ENCODE measurements at regions not wholly inside any gene's neighbourhood (a gene's known extent, or its start where the extent isn't known, plus 50 kb on each side); places are given as distances from the start of the nearest gene placed in this dataset.
A peak's percentile ranks its signal among the peaks of the same experiment; 100 is the strongest.

GRCh38 chr6:167420177-167420576 lies 95.3 kb downstream of the TTLL2 start (continued):
- TF ChIP-seq ZMYM4 (CRISPR knock-in tag; IDR thresholded peaks at IDR 0.05) (no peak), HMGA1 (CRISPR knock-in tag; conservative IDR thresholded peaks at IDR 0.05) (no peak), ZBTB38 (CRISPR knock-in tag; IDR thresholded peaks at IDR 0.05) (peak; percentile 65; the same call in 1 of the 2 replicates), RBM22 (optimal IDR thresholded peaks at IDR 0.05; ENCODE audit: low read length) (peak; percentile 75), NFAT5 (CRISPR knock-in tag; IDR thresholded peaks at IDR 0.05) (no peak), ZNF138 (CRISPR knock-in tag; IDR thresholded peaks at IDR 0.05; ENCODE audit: low read depth) (no peak), HDAC2 (CRISPR knock-in tag; IDR thresholded peaks at IDR 0.05) (no peak), NR2F6 (IDR thresholded peaks at IDR 0.05) (no peak), NR2F6 (CRISPR knock-in tag; IDR thresholded peaks at IDR 0.05) (no peak), NCOA5 (CRISPR knock-in tag; IDR thresholded peaks at IDR 0.05) (no peak), ARNT (IDR thresholded peaks at IDR 0.05) (no peak), MAFF (IDR thresholded peaks at IDR 0.05; ENCODE audit: low read depth, low read length) (no peak), SRF (IDR thresholded peaks at IDR 0.05; ENCODE audit: low read depth, low read length) (no peak), ZNF552 (CRISPR knock-in tag; IDR thresholded peaks at IDR 0.05; ENCODE audit: borderline replicate concordance) (no peak), CHD2 (IDR thresholded peaks at IDR 0.05; ENCODE audit: low read depth, low read length) (no peak), ZNF224 (CRISPR knock-in tag; IDR thresholded peaks at IDR 0.05) (no peak), NFKBIZ (CRISPR knock-in tag; IDR thresholded peaks at IDR 0.05) (no peak), KMT2B (CRISPR knock-in tag; IDR thresholded peaks at IDR 0.05) (no peak), ZNF547 (CRISPR knock-in tag; IDR thresholded peaks at IDR 0.05) (no peak), HOMEZ (CRISPR knock-in tag; IDR thresholded peaks at IDR 0.05; ENCODE audit: low read depth) (no peak), SALL1 (CRISPR knock-in tag; IDR thresholded peaks at IDR 0.05) (0 out of 2 replicates have a peak, but pooled peaks have one; percentile 19), DMTF1 (CRISPR knock-in tag; IDR thresholded peaks at IDR 0.05) (no peak), ZNF800 (CRISPR knock-in tag; IDR thresholded peaks at IDR 0.05) (no peak), MXI1 (IDR thresholded peaks at IDR 0.05; ENCODE audit: borderline replicate concordance, low read depth, low read length) (no peak)
